Prostate gland (tissue), 2 donors: ENCODE measurements at regions not wholly inside any gene's neighbourhood (a gene's known extent, or its start where the extent isn't known, plus 50 kb on each side); places are given as distances from the start of the nearest gene placed in this dataset.

Source experiments
- DNase-seq: peaks from one replicate; pipeline ENCODE4 v3.0.0-alpha.2; 2019; ENCODE audit warnings: low spot score
- H3K27ac ChIP-seq, 2 donors: fragments of 200-600 bp; sonication (generic); 2 replicates each; pipeline ENCODE4 v1.5.1; 2017 to 2019
- H3K27me3 ChIP-seq: fragments of 200-600 bp; sonication (generic); replicated peaks from 2 replicates; pipeline ENCODE4 v1.5.1; 2019; ENCODE audit not compliant: insufficient read depth
- H3K36me3 ChIP-seq, 2 donors: fragments of 200-600 bp; sonication (generic); 1 replicate in 1 of 2; 2 replicates in 1 of 2; pipeline versions ENCODE4 v1.5.1 to v1.8.1; 2017 to 2019
- H3K4me1 ChIP-seq: fragments of 200-600 bp; sonication (generic); replicated peaks from 2 replicates; pipeline ENCODE4 v1.5.1; 2019
- H3K4me3 ChIP-seq, 2 donors: fragments of 200-600 bp; sonication (generic); 2 replicates each; pipeline ENCODE4 v1.5.1; 2017 to 2019
- H3K9me3 ChIP-seq: fragments of 200-600 bp; sonication (generic); 2 replicates; pipeline ENCODE4 v1.5.1; 2017
- POLR2A ChIP-seq: fragments of 450-650 bp; IDR thresholded peaks from one replicate; pipeline ENCODE4 v1.6.1; 2016; ENCODE audit warnings: antibody characterized with exemption, mild to moderate bottlenecking
- POLR2AphosphoS5 ChIP-seq: sonication (generic); formaldehyde crosslinking; IDR thresholded peaks from one replicate; pipeline ENCODE4 v1.6.1; 2017; ENCODE audit warnings: antibody characterized with exemption
- WGBS: methylation state at CpG from one replicate; pipeline ENCODE4 v1.1.5; 2018; 5-methylcytosine and 5-hydroxymethylcytosine counted together
- intact Hi-C: fragments of 100-400 bp; cut with DNase I; formaldehyde crosslinking; loops from one replicate; pipeline ENCODE4 v1.14.2; 2022
- TF ChIP-seq, protein P1 (sequence below), 4 experiments: fragments of 200-600 bp in 2 of 4; fragments of 450-650 bp in 2 of 4; sonication (generic) in 2 of 4; IDR thresholded peaks; 1 replicate in 3 of 4; 2 replicates in 1 of 4; pipeline ENCODE4 v1.5.1; 2016 to 2019; ENCODE audit warnings: antibody characterized with exemption in 4 of 4, mild to moderate bottlenecking in 2 of 4, moderate library complexity in 2 of 4

GRCh38 chr5:87877023-87877422 is 391.6 kb downstream of the TMEM161B start:
- 31% methylated on average over 1 of the region's 1 CpG for WGBS
- no peak overlapping the region for H3K27ac ChIP-seq
- intact Hi-C loops: no loop called here
- no peak for DNase-seq
- H3K4me1 ChIP-seq: no peaks in the 10 kb centered on the region
- no peak for TF ChIP-seq POLR2AphosphoS5
- no peak for TF ChIP-seq POLR2A
- H3K9me3 ChIP-seq: no peaks in the 10 kb centered on the region
- H3K4me3 ChIP-seq: no peak overlapping the region
- H3K27me3 ChIP-seq: no peaks in the 10 kb centered on the region
- no peaks in the 10 kb centered on the region for H3K36me3 ChIP-seq

- Histone ChIP-seq H3K9me3 (no peaks in the 10 kb centered on the region), H3K27me3 (no peaks in the 10 kb centered on the region), H3K4me1 (no peaks in the 10 kb centered on the region), H3K36me3 (no peaks in the 10 kb centered on the region), H3K27ac (no peak overlapping the region), H3K4me3 (no peak overlapping the region)
- TF ChIP-seq POLR2AphosphoS5 (no peak), POLR2A (no peak)
- TF ChIP-seq, protein P1, sequence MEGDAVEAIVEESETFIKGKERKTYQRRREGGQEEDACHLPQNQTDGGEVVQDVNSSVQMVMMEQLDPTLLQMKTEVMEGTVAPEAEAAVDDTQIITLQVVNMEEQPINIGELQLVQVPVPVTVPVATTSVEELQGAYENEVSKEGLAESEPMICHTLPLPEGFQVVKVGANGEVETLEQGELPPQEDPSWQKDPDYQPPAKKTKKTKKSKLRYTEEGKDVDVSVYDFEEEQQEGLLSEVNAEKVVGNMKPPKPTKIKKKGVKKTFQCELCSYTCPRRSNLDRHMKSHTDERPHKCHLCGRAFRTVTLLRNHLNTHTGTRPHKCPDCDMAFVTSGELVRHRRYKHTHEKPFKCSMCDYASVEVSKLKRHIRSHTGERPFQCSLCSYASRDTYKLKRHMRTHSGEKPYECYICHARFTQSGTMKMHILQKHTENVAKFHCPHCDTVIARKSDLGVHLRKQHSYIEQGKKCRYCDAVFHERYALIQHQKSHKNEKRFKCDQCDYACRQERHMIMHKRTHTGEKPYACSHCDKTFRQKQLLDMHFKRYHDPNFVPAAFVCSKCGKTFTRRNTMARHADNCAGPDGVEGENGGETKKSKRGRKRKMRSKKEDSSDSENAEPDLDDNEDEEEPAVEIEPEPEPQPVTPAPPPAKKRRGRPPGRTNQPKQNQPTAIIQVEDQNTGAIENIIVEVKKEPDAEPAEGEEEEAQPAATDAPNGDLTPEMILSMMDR (IDR thresholded peaks at IDR 0.05): no peak
- 37% methylated on average over 2 of the region's 2 CpGs for WGBS
- intact Hi-C loops: no loop called here
- DNase-seq: no peak
Observed at GRCh38 chr5:87876616-87877015, 392.0 kb downstream of the TMEM161B start.

GRCh38 chr5:87872986-87873385 is 395.7 kb downstream of the TMEM161B start:
- WGBS: 79% methylated on average over 3 of the region's 3 CpGs
- Histone ChIP-seq H3K9me3 (no peaks in the 10 kb centered on the region), H3K27me3 (no peaks in the 10 kb centered on the region), H3K4me3 (no peak overlapping the region), H3K4me1 (no peaks in the 10 kb centered on the region), H3K27ac (no peak overlapping the region), H3K36me3 (no peaks in the 10 kb centered on the region)
- intact Hi-C loops: no loop called here
- no peak for DNase-seq
- TF ChIP-seq, protein P1 (IDR thresholded peaks at IDR 0.05): no peak
- TF ChIP-seq POLR2A: no peak
- TF ChIP-seq POLR2AphosphoS5: no peak

GRCh38 chr5:87868792-87869191 is 399.9 kb downstream of the TMEM161B start:
- TF ChIP-seq, protein P1 (IDR thresholded peaks at IDR 0.05): no peak
- intact Hi-C loops: no loop called here
- WGBS: 98% methylated on average over 1 of the region's 1 CpG

DNA sequence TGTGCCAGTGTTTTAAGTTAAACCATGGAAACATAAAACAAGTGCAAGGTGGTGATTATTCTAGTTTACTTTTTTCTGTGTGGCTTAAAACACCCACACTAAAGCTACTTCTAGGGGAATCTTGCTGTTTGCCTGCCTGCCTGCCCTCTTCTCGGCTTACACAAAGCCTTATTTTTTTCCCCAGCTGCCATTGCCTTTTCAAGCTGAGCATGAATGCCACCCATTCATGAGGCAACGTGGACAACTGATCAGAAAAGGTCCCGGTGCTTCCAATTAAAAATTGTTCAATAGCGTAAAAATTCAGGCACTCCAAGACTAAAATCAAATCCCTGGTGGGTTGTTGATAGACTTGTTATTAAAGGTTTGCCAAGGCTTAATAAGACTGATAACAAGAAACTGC is 401.4 kb downstream of the TMEM161B start:
- WGBS: 53% methylated on average over 4 of the region's 4 CpGs
- TF ChIP-seq, protein P1 (IDR thresholded peaks at IDR 0.05): no peak
- TF ChIP-seq POLR2AphosphoS5 (no peak), POLR2A (no peak)

More at GRCh38 chr5:87868792-87869191, 399.9 kb downstream of the TMEM161B start:
- H3K4me3 ChIP-seq: no peak overlapping the region
- DNase-seq: no peak
- H3K4me1 ChIP-seq: no peaks in the 10 kb centered on the region
- no peaks in the 10 kb centered on the region for H3K36me3 ChIP-seq
- H3K27ac ChIP-seq: no peak overlapping the region
- H3K9me3 ChIP-seq: no peaks in the 10 kb centered on the region
- H3K27me3 ChIP-seq: no peaks in the 10 kb centered on the region

More for the DNA sequence above, 401.4 kb downstream of the TMEM161B start:
- DNase-seq: no peak
- no peak overlapping the region for H3K4me3 ChIP-seq
- no peaks in the 10 kb centered on the region for H3K27me3 ChIP-seq
- no peaks in the 10 kb centered on the region for H3K9me3 ChIP-seq
- no peak overlapping the region for H3K27ac ChIP-seq
- H3K36me3 ChIP-seq: no peaks in the 10 kb centered on the region
- intact Hi-C loops: no loop called here
- no peaks in the 10 kb centered on the region for H3K4me1 ChIP-seq
